22Rv1 (cell line): ENCODE measurements at regions not wholly inside any gene's neighbourhood (a gene's known extent, or its start where the extent isn't known, plus 50 kb on each side); places are given as distances from the start of the nearest gene placed in this dataset.

ENCODE experiments used
- CTCF ChIP-seq: fragments of 450-650 bp; IDR thresholded peaks from 2 replicates; pipeline ENCODE4 v1.5.1; 2017; ENCODE audit warnings: mild to moderate bottlenecking
- ZFX ChIP-seq: fragments of 450-650 bp; IDR thresholded peaks from 2 replicates; pipeline ENCODE4 v1.6.1; 2017; ENCODE audit warnings: antibody characterized with exemption, borderline replicate concordance

GRCh38 chr7:25282194-25282593 lies 53.9 kb upstream of the NPVF start:
- TF ChIP-seq CTCF (no peak), ZFX (no peak)
